CD4-positive, alpha-beta T cell treated with Interferon alpha-2 for 1 hour (primary cell): ENCODE measurements at regions not wholly inside any gene's neighbourhood (a gene's known extent, or its start where the extent isn't known, plus 50 kb on each side); places are given as distances from the start of the nearest gene placed in this dataset.
"Not testable (repeated sequence)": the region's sequence is repeated elsewhere in the genome, so short reads cannot be mapped to it uniquely, and the experiment has no call there.

Source experiments
- DNase-seq, 2 donors: peaks; one replicate each; pipeline ENCODE4 v3.0.0-alpha.2; 2020 to 2022

GRCh38 chr6:114747995-114748625, 405.3 kb upstream of the HS3ST5 start:
- no peak for DNase-seq

GRCh38 chr6:114740547-114740946, 397.7 kb upstream of the HS3ST5 start:
- no peak for DNase-seq

GRCh38 chr6:114739656-114740055, 396.8 kb upstream of the HS3ST5 start:
- no peak for DNase-seq

GRCh38 chr6:114735025-114735735, 392.4 kb upstream of the HS3ST5 start:
- no peak for DNase-seq

GRCh38 chr6:114733596-114733995, 390.8 kb upstream of the HS3ST5 start:
- DNase-seq: no peak

DNA sequence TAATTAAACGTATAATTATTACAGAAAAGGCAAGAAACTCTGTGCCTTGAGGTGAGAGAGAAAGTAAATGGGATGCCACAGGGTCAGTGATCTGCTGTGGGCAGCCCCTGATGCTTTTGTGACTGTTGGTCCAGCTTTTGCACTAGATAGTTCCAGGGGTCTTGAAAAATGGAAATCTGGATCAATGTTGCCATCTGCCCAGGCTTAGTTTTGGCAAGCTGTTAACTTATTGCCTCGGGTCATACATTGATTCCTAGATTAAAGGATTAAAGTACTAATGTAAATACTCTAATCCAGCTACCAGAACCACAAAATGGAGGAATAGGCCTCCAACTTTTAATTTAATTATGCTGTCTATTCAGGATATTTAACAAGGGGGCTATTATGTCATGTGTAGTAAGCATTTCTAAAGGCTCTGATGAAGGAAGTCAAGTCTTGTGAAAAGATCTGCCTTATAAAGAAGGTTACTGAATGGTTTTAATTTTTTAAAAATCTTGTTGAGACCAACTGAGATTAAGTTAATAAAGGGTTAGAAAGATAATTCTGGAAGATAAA, 376.0 kb upstream of the HS3ST5 start:
- DNase-seq: no peak

DNA sequence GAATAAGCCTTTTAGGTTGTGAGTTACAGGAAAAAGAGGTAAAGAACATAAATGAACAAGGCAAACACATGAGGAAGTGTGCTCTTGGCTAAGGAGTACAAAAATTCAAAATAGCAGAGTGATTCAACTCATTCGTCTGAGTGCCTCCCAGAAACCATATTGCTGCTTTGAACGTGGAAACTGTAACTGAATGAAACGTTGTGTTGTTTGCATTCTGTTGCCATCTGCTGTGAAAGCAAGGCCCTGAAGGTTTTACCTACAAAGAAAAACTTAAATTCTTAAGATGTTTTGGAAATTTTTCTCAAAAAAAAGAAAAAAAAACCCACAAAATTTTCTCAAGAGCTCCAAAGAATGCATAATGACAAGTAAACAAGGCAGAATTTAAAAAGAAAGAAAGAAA, 375.4 kb upstream of the HS3ST5 start:
- no peak for DNase-seq

- no peak for DNase-seq
Observed at GRCh38 chr6:114714836-114715507, 372.1 kb upstream of the HS3ST5 start.

DNA sequence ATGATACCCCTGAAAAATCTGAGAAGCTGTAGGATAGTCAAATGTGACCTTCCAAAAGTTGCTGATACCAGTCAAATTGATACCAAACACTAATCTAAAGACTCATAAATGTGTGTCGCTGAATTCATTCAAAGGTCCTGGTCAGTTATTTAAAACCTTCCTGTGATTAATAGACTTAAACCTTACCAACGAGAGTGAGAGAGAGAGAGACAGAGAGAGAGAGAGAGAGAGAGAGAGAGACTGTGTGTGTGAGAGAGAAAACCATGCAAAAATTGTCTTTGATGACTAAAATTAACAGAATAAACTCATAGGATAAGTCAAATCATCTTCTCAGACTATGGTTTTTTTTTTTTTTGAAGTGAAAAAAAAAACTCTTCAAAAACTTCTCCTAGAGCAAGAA, 370.9 kb upstream of the HS3ST5 start:
- DNase-seq: no peak

- DNase-seq: no peak
Observed at GRCh38 chr6:114712129-114712662, 369.4 kb upstream of the HS3ST5 start.

DNA sequence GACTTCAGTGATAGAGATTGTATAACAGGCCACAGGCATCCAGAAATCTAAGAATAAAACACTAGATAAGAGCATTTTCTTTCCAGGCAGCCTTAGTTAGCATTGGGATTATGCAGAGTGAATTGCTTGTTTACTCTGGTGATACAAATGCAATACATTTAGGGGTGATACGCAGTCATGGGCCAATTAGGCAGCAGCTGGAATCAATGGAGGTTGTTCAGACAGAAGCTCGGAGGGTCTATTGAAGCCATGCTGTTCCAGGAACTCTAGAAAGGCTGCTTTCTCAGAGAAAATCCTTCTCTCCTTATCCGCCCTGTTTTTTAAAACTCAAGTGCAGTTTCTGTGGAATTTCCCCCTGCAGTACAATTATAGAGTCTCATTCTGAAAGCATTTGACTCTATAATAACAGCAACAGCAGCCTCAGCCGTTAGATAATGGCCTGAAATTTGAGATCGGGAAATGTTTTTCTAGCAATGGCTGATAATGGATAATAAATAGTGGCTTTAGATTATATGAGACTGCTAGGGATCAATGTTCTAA, 364.3 kb upstream of the HS3ST5 start:
- DNase-seq: no peak

DNA sequence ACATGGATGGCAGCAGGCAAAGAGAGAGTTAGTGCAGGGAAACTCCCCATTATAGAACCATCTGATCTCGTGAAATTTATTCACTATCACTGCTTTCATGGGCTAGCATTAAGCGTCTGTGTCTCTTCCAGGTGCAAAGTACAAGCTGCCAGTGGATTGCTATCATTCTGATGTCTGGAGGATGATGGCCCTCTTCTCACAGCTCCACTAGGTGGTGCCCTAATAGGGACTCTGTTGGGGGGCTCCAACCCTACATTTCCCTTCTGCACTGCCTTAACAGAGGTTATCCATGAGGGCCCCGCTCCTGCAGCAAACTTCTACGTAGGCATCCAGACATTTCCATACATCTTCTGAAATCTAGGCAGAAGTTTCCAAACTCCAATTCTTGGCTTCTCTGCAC, 347.8 kb upstream of the HS3ST5 start:
- no peak for DNase-seq

DNA sequence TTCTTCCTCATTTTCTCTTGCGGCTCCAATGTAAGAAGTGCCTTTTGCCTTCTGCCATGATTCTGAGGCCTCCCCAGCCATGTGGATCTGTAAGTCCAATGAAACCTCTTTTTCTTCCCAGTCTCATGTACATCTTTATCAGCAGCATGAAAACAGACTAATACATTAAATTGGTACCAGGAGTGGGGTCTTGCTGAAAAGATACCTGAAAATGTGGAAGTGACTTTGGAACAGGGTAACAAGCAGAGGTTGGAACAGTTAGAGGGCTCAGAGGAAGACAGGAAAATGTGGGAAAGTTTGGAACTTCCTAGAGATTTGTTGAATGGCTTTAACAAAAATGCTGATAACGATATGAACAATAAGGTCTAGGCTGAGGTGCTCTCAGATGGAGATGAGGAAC, 316.7 kb upstream of the HS3ST5 start:
- DNase-seq: no peak

- no peak for DNase-seq
Observed at GRCh38 chr6:114651611-114652010, 308.8 kb upstream of the HS3ST5 start.

DNA sequence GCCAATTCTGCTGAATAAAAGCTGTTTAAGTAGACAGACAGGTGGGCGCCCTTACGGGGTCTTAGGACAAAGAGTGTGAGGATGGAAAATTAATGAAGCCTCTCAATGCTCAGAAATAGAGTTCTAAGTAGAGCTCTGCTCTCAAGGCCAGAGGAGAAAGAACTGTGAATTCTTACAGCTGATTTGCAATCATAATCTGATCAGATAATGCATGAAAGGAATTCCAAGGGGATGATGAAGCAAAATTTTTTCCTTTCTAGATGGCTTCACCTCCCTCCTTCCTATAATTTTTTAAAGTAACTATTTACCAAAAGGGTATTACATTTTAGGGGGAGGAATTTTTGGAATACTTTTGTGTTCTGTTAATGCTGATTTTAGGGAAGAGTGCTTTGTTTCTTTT, 308.1 kb upstream of the HS3ST5 start:
- no peak for DNase-seq

- DNase-seq: no peak
Observed at GRCh38 chr6:114649298-114649697, 306.5 kb upstream of the HS3ST5 start.

GRCh38 chr6:114648847-114649246, 306.0 kb upstream of the HS3ST5 start:
- no peak for DNase-seq

DNA sequence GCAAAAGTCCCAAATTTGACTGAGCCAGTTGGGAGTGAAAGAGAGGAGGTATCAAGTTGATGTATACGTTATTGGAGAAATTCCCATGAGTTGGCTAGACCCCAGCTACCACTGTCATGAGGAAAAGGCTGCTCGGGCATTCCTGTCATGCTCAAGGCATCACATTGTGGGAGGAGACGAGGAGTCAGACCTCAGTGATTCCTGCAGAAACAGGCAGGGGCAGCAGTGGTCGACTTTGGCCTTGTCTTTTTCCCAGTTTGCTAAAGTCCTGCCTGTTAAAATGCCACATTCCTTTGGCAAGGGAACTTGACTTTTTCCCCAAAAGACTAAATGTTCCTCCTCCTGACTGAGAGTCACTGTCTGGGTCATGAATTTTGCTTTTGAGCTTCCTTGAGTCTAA, 295.5 kb upstream of the HS3ST5 start:
- no peak for DNase-seq

DNA sequence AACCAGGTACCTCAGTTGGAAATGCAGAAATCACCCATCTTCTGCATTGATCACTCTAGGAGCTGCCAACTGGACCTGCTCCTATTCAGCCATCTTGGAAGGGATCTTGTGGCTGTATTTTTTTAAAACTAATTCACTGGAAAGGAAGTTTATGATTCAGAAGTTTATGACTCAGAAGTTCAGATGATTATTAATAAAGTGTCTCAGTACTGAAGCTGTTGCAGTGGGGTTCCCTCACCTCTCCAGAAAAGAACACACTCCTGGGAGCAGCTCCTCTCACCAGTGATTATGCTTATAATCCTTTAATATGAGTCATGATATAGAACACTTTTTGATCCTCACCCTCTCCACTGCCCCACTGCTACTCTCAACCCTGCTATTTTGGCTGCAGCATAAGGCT, 291.2 kb upstream of the HS3ST5 start:
- no peak for DNase-seq

DNA sequence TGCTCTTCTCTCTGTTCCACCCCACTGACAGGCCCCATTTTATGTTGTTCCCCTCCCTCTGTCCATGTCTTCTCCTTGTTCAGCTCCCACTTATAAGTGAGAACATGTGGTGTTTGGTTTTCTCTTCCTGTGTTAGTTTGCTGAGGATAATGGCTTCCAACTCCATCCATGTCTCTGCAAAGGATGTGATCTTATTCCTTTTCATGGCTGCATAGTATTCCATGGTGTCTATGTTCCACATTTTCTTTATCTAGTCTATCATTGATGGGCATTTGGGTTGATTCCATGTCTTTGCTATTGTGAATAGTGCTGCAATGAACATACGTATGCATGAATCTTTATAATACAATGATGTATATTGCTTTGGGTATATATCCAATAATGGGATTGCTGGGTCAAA, 283.4 kb upstream of the HS3ST5 start:
- DNase-seq: not testable (repeated sequence)

DNA sequence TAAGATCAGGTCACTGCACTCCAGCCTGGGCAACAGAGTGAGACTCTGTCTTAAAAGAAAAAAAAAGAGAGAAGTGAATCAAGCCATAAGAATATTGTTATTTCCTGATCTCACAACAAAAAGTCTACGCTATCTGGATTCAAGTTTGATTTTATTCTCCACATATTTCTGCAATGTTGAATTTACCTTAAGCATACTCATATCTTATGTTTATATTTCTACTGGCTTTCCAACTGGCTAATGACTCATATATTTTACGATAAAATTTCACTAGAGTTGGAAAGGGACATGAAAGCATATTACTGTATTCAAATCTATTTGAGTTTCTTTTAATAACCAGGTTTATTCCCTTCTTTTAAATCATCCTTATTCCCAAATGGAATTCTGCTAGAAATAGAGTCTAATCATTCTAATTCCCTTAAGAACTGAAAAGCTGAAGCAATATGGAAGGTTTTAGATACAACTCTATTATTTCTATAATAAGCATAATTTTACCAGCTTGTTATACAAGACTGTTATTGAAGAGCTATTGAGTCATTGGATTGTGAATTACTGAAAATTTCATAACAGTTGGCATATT, 276.9 kb upstream of the HS3ST5 start:
- no peak for DNase-seq

DNA sequence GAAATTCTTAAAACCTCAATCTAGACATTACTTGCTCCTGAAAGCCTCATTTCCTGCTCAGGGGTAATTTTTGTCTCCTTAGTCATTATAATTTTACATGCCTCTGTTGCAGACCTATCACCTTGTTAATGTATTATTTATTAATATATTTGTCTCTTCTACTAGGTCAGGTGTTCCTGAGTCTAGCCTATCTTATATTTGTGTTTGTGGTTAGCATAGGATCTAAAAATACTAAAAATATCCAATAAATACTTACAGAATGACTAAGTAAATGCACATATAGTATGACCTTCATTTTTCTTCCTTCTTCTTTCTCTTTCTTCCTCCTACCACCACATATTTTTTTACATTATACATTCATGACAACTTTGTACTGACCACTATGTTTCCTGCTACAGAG, 268.9 kb upstream of the HS3ST5 start:
- DNase-seq: no peak

GRCh38 chr6:114608091-114608490, 265.3 kb upstream of the HS3ST5 start:
- no peak for DNase-seq
